GM13977 (cell line): ENCODE measurements at regions not wholly inside any gene's neighbourhood (a gene's known extent, or its start where the extent isn't known, plus 50 kb on each side); places are given as distances from the start of the nearest gene placed in this dataset.

ENCODE experiments used
- DNase-seq: peaks from one replicate; pipeline ENCODE4 v3.0.0; 2012; ENCODE audit warnings: low spot score
- in situ Hi-C: fragments of 300-500 bp; cut with MboI; formaldehyde crosslinking; loops from one replicate; pipeline ENCODE4 v1.12.0; 2022; ENCODE audit warnings: low sequenced_read_pairs, low pct_unique_long_range_greater_than_20kb, mixed read lengths, inconsistent platforms; ENCODE audit not compliant: unreplicated experiment
- TF ChIP-seq, protein P1 (sequence below): IDR thresholded peaks from 2 replicates; pipeline ENCODE4 v1.5.1; 2012; ENCODE audit warnings: mild to moderate bottlenecking, control low read depth; ENCODE audit not compliant: insufficient read depth; ENCODE audit errors: extremely low read depth, missing control alignments

DNA sequence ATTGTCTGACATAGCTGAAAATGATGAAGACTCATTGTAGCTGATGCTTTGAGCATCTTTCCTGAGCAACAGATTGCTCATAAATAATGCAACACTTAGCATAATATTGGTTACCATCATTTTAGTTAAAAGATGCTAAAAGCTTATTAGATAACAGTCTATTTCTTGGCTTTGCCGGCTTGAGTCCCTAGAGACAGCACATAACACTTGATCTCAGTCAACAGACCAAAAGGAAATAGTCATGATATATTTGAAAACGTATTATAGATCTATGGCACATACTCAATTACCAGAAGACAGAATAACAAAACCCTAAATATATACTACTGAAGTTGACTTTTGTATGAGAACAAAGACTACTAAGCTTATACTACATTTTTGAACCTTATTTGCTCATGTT, 846.7 kb upstream of the EPHA5 start:
- TF ChIP-seq, protein P1, sequence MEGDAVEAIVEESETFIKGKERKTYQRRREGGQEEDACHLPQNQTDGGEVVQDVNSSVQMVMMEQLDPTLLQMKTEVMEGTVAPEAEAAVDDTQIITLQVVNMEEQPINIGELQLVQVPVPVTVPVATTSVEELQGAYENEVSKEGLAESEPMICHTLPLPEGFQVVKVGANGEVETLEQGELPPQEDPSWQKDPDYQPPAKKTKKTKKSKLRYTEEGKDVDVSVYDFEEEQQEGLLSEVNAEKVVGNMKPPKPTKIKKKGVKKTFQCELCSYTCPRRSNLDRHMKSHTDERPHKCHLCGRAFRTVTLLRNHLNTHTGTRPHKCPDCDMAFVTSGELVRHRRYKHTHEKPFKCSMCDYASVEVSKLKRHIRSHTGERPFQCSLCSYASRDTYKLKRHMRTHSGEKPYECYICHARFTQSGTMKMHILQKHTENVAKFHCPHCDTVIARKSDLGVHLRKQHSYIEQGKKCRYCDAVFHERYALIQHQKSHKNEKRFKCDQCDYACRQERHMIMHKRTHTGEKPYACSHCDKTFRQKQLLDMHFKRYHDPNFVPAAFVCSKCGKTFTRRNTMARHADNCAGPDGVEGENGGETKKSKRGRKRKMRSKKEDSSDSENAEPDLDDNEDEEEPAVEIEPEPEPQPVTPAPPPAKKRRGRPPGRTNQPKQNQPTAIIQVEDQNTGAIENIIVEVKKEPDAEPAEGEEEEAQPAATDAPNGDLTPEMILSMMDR, result no peak
- no peak for DNase-seq
- in situ Hi-C loops, result no loop called here

DNA sequence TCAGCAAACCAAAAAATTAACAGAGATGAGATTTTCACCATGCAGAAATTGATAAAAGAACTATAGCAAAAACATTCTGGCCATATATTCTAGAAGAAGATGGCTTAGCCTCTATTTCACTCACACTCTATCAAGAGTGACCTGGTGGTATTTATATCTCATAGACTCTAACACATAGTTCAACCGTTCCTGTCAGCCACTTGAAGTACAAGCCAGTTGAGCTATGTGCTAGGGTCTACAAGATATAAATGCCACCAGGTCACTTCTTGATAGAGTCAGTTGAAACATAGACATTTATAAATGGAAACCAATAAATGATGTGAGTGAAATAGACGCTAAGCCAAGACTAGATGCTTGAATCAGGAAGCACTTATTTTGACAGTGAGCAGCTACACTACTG, 836.7 kb upstream of the EPHA5 start:
- TF ChIP-seq, protein P1, result no peak
- in situ Hi-C loops, result no loop called here
- DNase-seq, result no peak

DNA sequence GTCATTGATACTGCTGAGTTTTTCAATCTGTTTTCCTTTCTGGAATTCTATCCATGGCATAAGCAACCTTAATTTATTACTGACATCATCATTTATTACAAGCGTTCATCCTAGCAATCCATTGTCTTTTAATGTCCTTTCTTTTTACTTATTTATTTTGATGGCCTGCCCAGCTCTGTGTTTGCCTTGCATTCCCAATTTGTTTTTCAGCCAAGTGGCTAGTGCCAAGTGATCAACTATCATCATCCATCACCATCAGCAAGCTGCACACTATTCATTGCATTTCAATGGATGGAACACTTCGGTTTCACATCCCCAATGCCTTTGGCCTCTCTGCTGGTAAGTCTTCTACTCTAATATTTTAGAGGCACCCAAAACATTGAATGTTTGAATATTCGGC, 831.7 kb upstream of the EPHA5 start:
- DNase-seq, result no peak
- in situ Hi-C loops, result no loop called here
- TF ChIP-seq, protein P1, result no peak

DNA sequence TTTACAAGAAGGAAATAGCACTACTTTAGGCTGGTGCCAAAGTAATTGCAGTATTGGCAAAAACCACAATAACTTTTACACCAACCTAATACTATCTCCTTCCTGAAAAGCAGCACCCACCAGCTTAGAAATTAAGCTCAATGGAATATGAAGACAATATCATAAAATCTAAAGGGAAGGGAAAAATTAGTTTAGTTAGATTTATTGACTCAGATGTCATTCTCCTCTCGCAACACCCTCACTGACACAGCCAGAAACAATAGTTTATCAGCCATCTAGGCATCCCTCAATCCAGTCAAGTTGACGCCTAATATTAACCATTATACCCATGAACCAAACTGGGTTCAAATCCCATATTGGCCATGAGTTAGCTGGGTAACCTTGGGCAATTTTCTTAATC, 820.4 kb upstream of the EPHA5 start:
- in situ Hi-C loops, result no loop called here
- TF ChIP-seq, protein P1, result no peak
- no peak for DNase-seq

DNA sequence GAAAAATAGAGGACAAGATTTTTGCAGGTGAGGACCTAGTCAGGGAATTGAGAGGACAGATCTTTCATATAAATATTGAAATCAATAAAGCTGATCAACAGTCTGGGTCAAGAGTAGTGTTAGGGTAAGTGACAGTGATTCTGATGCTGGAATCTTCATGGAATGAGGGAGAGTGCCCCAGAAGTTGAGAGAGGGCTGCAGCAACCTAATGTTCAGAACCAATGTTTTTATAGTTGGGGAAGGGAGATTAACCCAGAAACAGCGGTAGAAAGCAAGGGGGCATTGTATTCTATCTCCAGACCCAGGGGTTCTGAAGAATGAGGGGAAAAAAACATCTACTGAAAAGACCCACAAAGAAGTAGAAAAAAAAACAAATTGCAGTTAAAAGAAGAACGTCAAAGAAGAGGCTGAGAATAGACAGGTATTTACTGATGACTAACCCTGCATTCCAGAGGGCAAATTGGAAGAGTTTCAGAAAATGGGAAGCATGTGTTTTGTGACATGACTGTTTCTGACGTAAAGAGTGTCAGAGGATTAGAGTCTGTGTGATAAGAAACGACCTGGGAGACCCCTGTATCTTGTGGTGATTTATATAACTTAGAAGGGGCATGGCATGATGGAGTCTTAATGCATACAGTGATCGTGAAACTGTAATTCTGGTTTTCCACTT, 819.6 kb upstream of the EPHA5 start:
- TF ChIP-seq, protein P1, result no peak
- in situ Hi-C loops, result no loop called here
- no peak for DNase-seq

DNA sequence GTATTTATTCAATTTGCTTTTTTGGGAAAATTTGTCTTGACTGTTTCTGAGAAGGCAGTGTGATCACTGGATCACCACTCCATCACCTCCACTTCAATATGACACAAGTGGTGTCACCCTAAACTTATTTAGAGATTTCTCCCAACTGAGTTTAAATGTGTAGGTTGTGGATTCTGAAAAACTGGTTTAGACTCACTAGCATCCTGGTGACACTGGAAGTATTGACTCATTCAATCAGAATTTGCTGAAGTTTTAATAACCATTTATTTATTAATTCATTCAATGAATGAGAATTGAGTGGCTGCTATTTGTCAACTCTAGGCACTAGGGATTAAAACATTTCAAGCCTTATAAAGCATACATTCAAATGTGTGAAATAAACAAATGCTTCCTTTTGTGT, 819.1 kb upstream of the EPHA5 start:
- in situ Hi-C loops, result no loop called here
- DNase-seq, result no peak
- TF ChIP-seq, protein P1, result no peak

DNA sequence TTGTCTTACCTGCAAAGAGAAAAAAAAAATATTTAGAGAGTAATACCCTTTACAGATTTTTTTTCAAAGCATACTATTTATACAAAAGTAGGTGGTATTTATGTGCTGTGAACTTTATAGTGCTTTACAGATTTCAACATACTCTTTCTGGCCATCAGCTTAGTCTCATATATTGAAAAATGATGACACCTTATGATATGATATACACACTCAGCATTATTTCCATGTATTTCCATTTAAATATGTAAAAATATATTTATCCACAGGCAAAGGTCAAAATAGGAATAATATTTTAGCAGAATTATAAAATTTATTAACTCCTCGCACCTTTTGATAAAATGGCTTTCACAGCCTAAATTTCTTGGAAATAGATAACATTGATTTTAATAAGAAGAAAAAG, 815.8 kb upstream of the EPHA5 start:
- in situ Hi-C loops, result no loop called here
- TF ChIP-seq, protein P1, result no peak
- no peak for DNase-seq
